Activated T-helper 2 cell treated with anti-CD3 and anti-CD28 coated beads, Interferon-gamma antibody, Interleukin-2, Interleukin-4, amounts not matched to agents 10 μg/mL and 5 μg/mL and 100 μg/mL, durations not matched to agents 14 hours and 24 hours and 36 hours (primary cell): ENCODE measurements at regions not wholly inside any gene's neighbourhood (a gene's known extent, or its start where the extent isn't known, plus 50 kb on each side); places are given as distances from the start of the nearest gene placed in this dataset.

Source experiments
- DNase-seq: peaks from one replicate; pipeline ENCODE4 v3.0.0; 2021; ENCODE audit warnings: low spot score
- H3K27ac Mint-ChIP-seq: one replicate; pipeline ENCODE4 v1.8.0; 2021; ENCODE audit warnings: mixed read lengths
- H3K27me3 Mint-ChIP-seq: one replicate; pipeline ENCODE4 v1.8.0; 2021; ENCODE audit warnings: low read depth, mixed read lengths
- H3K36me3 Mint-ChIP-seq: one replicate; pipeline ENCODE4 v1.8.0; 2021; ENCODE audit warnings: low read depth, mixed read lengths
- H3K4me1 Mint-ChIP-seq: one replicate; pipeline ENCODE4 v1.8.0; 2021; ENCODE audit warnings: low read depth, mixed read lengths
- H3K4me3 Mint-ChIP-seq: one replicate; pipeline ENCODE4 v1.8.0; 2021; ENCODE audit warnings: low read depth, mild to moderate bottlenecking, moderate library complexity, mixed read lengths
- H3K9me3 Mint-ChIP-seq: one replicate; pipeline ENCODE4 v1.8.0; 2021; ENCODE audit warnings: mixed read lengths
- intact Hi-C: fragments of 100-400 bp; cut with micrococcal nuclease; formaldehyde crosslinking; loops from one replicate; pipeline ENCODE4 v1.15.1; 2023

GRCh38 chr13:103815619-103816018 is 749.4 kb upstream of the SLC10A2 start:
- intact Hi-C loops: no loop called here
- peaks cover 12% of the 10 kb centered on the region for H3K9me3 Mint-ChIP-seq

GRCh38 chr13:103812971-103813370 is 746.8 kb upstream of the SLC10A2 start:
- Mint-ChIP-seq H3K4me1 (no peaks in the 10 kb centered on the region), H3K4me3 (no peak overlapping the region), H3K27me3 (no peaks in the 10 kb centered on the region), H3K9me3 (peaks cover 8% of the 10 kb centered on the region), H3K27ac (no peak overlapping the region), H3K36me3 (no peaks in the 10 kb centered on the region)
- DNase-seq: no peak
- intact Hi-C loops: no loop called here

More at GRCh38 chr13:103815619-103816018, 749.4 kb upstream of the SLC10A2 start:
- no peak for DNase-seq
- Mint-ChIP-seq H3K4me1 (no peaks in the 10 kb centered on the region), H3K36me3 (no peaks in the 10 kb centered on the region), H3K27ac (no peak overlapping the region), H3K27me3 (no peaks in the 10 kb centered on the region), H3K4me3 (no peak overlapping the region)

GRCh38 chr13:103812558-103812957 is 746.3 kb upstream of the SLC10A2 start:
- no peaks in the 10 kb centered on the region for H3K27me3 Mint-ChIP-seq
- intact Hi-C loops: no loop called here
- no peaks in the 10 kb centered on the region for H3K36me3 Mint-ChIP-seq
- H3K4me3 Mint-ChIP-seq: no peak overlapping the region
- no peak overlapping the region for H3K27ac Mint-ChIP-seq
- DNase-seq: no peak
- H3K4me1 Mint-ChIP-seq: no peaks in the 10 kb centered on the region
- H3K9me3 Mint-ChIP-seq: peaks cover 13% of the 10 kb centered on the region

- intact Hi-C loops: no loop called here
- no peak for DNase-seq
- Mint-ChIP-seq H3K4me3 (no peak overlapping the region), H3K4me1 (no peaks in the 10 kb centered on the region), H3K9me3 (peaks cover 15% of the 10 kb centered on the region), H3K36me3 (no peaks in the 10 kb centered on the region), H3K27me3 (no peaks in the 10 kb centered on the region), H3K27ac (no peak overlapping the region)
Observed at GRCh38 chr13:103810026-103810425, 743.8 kb upstream of the SLC10A2 start.

GRCh38 chr13:103805771-103806170 is 739.6 kb upstream of the SLC10A2 start:
- H3K36me3 Mint-ChIP-seq: no peaks in the 10 kb centered on the region
- DNase-seq: no peak
- H3K9me3 Mint-ChIP-seq: peaks cover 8% of the 10 kb centered on the region
- no peak overlapping the region for H3K4me3 Mint-ChIP-seq
- intact Hi-C loops: no loop called here
- H3K27me3 Mint-ChIP-seq: no peaks in the 10 kb centered on the region
- H3K27ac Mint-ChIP-seq: no peak overlapping the region
- no peaks in the 10 kb centered on the region for H3K4me1 Mint-ChIP-seq

- H3K27me3 Mint-ChIP-seq: no peaks in the 10 kb centered on the region
- H3K36me3 Mint-ChIP-seq: no peaks in the 10 kb centered on the region
- no peaks in the 10 kb centered on the region for H3K4me1 Mint-ChIP-seq
- intact Hi-C loops: no loop called here
- no peak overlapping the region for H3K4me3 Mint-ChIP-seq
- H3K27ac Mint-ChIP-seq: no peak overlapping the region
- DNase-seq: no peak
- H3K9me3 Mint-ChIP-seq: peaks cover 18% of the 10 kb centered on the region
Observed at GRCh38 chr13:103803349-103803748, 737.1 kb upstream of the SLC10A2 start.

GRCh38 chr13:103799028-103799427 is 732.8 kb upstream of the SLC10A2 start:
- H3K36me3 Mint-ChIP-seq: no peaks in the 10 kb centered on the region

GRCh38 chr13:103795892-103796478 is 729.8 kb upstream of the SLC10A2 start:
- no peak for DNase-seq
- no peaks in the 10 kb centered on the region for H3K36me3 Mint-ChIP-seq
- H3K9me3 Mint-ChIP-seq: peaks cover 21% of the 10 kb centered on the region
- intact Hi-C loops: no loop called here
- no peaks in the 10 kb centered on the region for H3K27me3 Mint-ChIP-seq
- H3K4me3 Mint-ChIP-seq: no peak overlapping the region
- H3K4me1 Mint-ChIP-seq: no peaks in the 10 kb centered on the region
- no peak overlapping the region for H3K27ac Mint-ChIP-seq

More at GRCh38 chr13:103799028-103799427, 732.8 kb upstream of the SLC10A2 start:
- no peak overlapping the region for H3K4me3 Mint-ChIP-seq
- H3K27ac Mint-ChIP-seq: no peak overlapping the region
- peaks cover 14% of the 10 kb centered on the region for H3K9me3 Mint-ChIP-seq
- no peak for DNase-seq
- no peaks in the 10 kb centered on the region for H3K27me3 Mint-ChIP-seq
- H3K4me1 Mint-ChIP-seq: no peaks in the 10 kb centered on the region
- intact Hi-C loops: no loop called here

GRCh38 chr13:103794526-103794925 is 728.3 kb upstream of the SLC10A2 start:
- Mint-ChIP-seq H3K27me3 (no peaks in the 10 kb centered on the region), H3K9me3 (peaks cover 17% of the 10 kb centered on the region), H3K27ac (no peak overlapping the region), H3K4me1 (no peaks in the 10 kb centered on the region), H3K36me3 (no peaks in the 10 kb centered on the region), H3K4me3 (no peak overlapping the region)
- DNase-seq: no peak
- intact Hi-C loops: no loop called here

- H3K4me3 Mint-ChIP-seq: no peak overlapping the region
- no peaks in the 10 kb centered on the region for H3K27me3 Mint-ChIP-seq
- DNase-seq: no peak
- no peak overlapping the region for H3K27ac Mint-ChIP-seq
- intact Hi-C loops: no loop called here
- no peaks in the 10 kb centered on the region for H3K36me3 Mint-ChIP-seq
- H3K9me3 Mint-ChIP-seq: peaks cover 6% of the 10 kb centered on the region
- no peaks in the 10 kb centered on the region for H3K4me1 Mint-ChIP-seq
Observed at GRCh38 chr13:103788061-103788652, 721.9 kb upstream of the SLC10A2 start.

- Mint-ChIP-seq H3K4me3 (no peak overlapping the region), H3K9me3 (peaks cover 3% of the 10 kb centered on the region), H3K4me1 (no peaks in the 10 kb centered on the region), H3K27me3 (no peaks in the 10 kb centered on the region), H3K27ac (no peak overlapping the region), H3K36me3 (no peaks in the 10 kb centered on the region)
- DNase-seq: no peak
- intact Hi-C loops: no loop called here
Observed at GRCh38 chr13:103772576-103772975, 706.4 kb upstream of the SLC10A2 start.

GRCh38 chr13:103762523-103762922 is 696.3 kb upstream of the SLC10A2 start:
- intact Hi-C loops: no loop called here
- Mint-ChIP-seq H3K27ac (no peak overlapping the region), H3K9me3 (peaks cover 11% of the 10 kb centered on the region), H3K27me3 (no peaks in the 10 kb centered on the region), H3K4me1 (no peaks in the 10 kb centered on the region), H3K36me3 (no peaks in the 10 kb centered on the region), H3K4me3 (no peak overlapping the region)
- no peak for DNase-seq

GRCh38 chr13:103759361-103759760 is 693.1 kb upstream of the SLC10A2 start:
- intact Hi-C loops: no loop called here
- H3K4me3 Mint-ChIP-seq: no peak overlapping the region
- peaks cover 11% of the 10 kb centered on the region for H3K9me3 Mint-ChIP-seq
- no peak for DNase-seq
- H3K4me1 Mint-ChIP-seq: no peaks in the 10 kb centered on the region
- no peaks in the 10 kb centered on the region for H3K27me3 Mint-ChIP-seq
- H3K27ac Mint-ChIP-seq: no peak overlapping the region
- H3K36me3 Mint-ChIP-seq: no peaks in the 10 kb centered on the region
